ENCODE measurements at regions not wholly inside any gene's neighbourhood (a gene's known extent, or its start where the extent isn't known, plus 50 kb on each side); places are given as distances from the start of the nearest gene placed in this dataset.

DNA sequence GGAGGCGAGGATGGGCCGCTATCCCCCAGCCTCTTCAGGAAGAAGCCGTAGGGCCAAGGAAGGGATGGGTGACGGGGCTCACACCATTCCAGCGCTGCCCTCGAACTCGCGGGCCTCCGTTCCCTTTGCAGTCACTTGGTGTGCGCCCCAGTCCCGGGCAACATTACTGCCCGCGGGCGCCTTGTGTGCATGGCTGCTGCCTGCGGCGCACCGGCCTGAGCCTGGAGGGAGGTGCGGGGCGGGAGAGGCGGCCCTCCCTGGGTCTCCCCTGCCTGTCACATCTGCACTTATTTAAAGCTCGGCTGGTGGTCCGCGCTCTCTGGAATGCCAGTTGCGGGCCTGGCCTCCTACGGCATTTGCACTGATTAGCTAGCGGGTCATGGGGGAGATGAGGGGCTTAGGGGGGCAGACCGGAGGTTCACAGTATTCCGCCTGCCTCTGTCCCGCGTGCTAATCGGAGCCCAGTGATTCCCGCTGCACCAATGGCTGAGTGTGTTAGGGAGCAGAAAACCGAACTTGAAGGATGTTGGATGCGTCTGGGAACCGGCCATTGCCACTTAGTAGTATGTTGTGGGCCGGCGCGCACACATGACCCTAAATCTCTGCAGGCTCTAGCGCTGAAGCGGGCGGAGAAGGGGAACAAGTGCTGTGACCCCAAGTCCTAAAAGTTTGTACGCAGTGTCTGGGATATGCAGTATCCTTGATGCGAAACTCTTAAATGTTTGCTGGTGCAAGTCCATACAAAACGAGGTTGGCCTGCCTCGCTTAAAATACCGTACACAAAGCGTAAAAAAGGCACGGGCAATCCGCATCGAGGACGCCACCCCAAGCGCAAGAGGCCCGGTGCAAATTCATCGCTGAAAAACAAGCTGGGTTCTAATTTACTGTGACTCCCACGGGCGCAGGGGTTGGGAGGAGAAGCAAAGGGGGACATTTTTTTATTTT is 161.2 kb upstream of the SIX2 start:
- TF ChIP-seq, protein P1, sequence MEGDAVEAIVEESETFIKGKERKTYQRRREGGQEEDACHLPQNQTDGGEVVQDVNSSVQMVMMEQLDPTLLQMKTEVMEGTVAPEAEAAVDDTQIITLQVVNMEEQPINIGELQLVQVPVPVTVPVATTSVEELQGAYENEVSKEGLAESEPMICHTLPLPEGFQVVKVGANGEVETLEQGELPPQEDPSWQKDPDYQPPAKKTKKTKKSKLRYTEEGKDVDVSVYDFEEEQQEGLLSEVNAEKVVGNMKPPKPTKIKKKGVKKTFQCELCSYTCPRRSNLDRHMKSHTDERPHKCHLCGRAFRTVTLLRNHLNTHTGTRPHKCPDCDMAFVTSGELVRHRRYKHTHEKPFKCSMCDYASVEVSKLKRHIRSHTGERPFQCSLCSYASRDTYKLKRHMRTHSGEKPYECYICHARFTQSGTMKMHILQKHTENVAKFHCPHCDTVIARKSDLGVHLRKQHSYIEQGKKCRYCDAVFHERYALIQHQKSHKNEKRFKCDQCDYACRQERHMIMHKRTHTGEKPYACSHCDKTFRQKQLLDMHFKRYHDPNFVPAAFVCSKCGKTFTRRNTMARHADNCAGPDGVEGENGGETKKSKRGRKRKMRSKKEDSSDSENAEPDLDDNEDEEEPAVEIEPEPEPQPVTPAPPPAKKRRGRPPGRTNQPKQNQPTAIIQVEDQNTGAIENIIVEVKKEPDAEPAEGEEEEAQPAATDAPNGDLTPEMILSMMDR (optimal IDR thresholded peaks at IDR 0.05 in 1 of 3, IDR thresholded peaks at IDR 0.05 in 1 of 3, conservative IDR thresholded peaks at IDR 0.05 in 1 of 3; ENCODE audit: extremely low read depth in 1 of 3, insufficient read depth in 2 of 3, low read length in 3 of 3), result no peak
- no peak for TF ChIP-seq EZH2 (IDR thresholded peaks at IDR 0.05; ENCODE audit: low read length)

Data from keratinocyte (primary cell).